K562 (cell line): ENCODE measurements at regions not wholly inside any gene's neighbourhood (a gene's known extent, or its start where the extent isn't known, plus 50 kb on each side); places are given as distances from the start of the nearest gene placed in this dataset.

Experiments
- EZH2 ChIP-seq: IDR thresholded peaks from 2 replicates; pipeline ENCODE4 v1.6.1; 2012; ENCODE audit warnings: low read depth, mild to moderate bottlenecking, inconsistent platforms, low read length, borderline replicate concordance
- FIP1L1 ChIP-seq: fragments of 200-400 bp; formaldehyde crosslinking; IDR thresholded peaks from 2 replicates; pipeline ENCODE4 v1.6.1; 2018; ENCODE audit warnings: mild to moderate bottlenecking, low read depth, low read length; ENCODE audit not compliant: poor library complexity, severe bottlenecking
- HMG20B ChIP-seq: fragments of 250-450 bp; sonication (Bioruptor Pico); IDR thresholded peaks from 2 replicates; pipeline ENCODE4 v1.5.0; 2021; ENCODE audit warnings: mild to moderate bottlenecking
- HNRNPUL1 ChIP-seq: fragments of 200-400 bp; formaldehyde crosslinking; IDR thresholded peaks from 2 replicates; pipeline ENCODE4 v1.6.1; 2017; ENCODE audit warnings: low read length
- RAD21 ChIP-seq, 2 experiments: fragments of 250-450 bp in 1 of 2; fragments of 450-650 bp in 1 of 2; sonication (Bioruptor Pico) in 1 of 2; formaldehyde crosslinking in 1 of 2; IDR thresholded peaks in 1 of 2; conservative IDR thresholded peaks in 1 of 2; 2 replicates each; pipeline versions ENCODE4 v1.4.0 to v1.8.0; 2020 to 2022; ENCODE audit warnings: mild to moderate bottlenecking in 2 of 2, moderate library complexity in 1 of 2
- TF ChIP-seq, protein P1 (sequence below), 3 experiments: IDR thresholded peaks in 2 of 3; conservative IDR thresholded peaks in 1 of 3; 2 replicates each; pipeline ENCODE4 v1.5.1; 2011 to 2012; ENCODE audit warnings: low read length in 3 of 3, mild to moderate bottlenecking in 3 of 3, control low read depth in 2 of 3, improper control_type of control experiment in 1 of 3, inconsistent platforms in 1 of 3, low read depth in 1 of 3, mixed read lengths in 1 of 3, moderate library complexity in 1 of 3; ENCODE audit not compliant: insufficient read depth in 2 of 3
- TF ChIP-seq, protein P2 (sequence below), 2 experiments: fragments of 450-650 bp; formaldehyde crosslinking in 1 of 2; IDR thresholded peaks; 2 replicates each; pipeline versions ENCODE4 v1.4.0 to v1.6.1; 2014 to 2020; ENCODE audit warnings: mild to moderate bottlenecking in 2 of 2, borderline replicate concordance in 1 of 2, low read depth in 1 of 2
- TF ChIP-seq, protein P3 (sequence below): fragments of 150-350 bp; IDR thresholded peaks from 2 replicates; pipeline ENCODE4 v1.6.1; 2014; ENCODE audit warnings: low read depth, mild to moderate bottlenecking, low read length, borderline replicate concordance
- TF ChIP-seq, protein P4 (sequence below): fragments of 450-650 bp; formaldehyde crosslinking; conservative IDR thresholded peaks from 2 replicates; pipeline ENCODE4 v1.4.0; 2022; ENCODE audit warnings: mild to moderate bottlenecking, missing genetic modification characterization

DNA sequence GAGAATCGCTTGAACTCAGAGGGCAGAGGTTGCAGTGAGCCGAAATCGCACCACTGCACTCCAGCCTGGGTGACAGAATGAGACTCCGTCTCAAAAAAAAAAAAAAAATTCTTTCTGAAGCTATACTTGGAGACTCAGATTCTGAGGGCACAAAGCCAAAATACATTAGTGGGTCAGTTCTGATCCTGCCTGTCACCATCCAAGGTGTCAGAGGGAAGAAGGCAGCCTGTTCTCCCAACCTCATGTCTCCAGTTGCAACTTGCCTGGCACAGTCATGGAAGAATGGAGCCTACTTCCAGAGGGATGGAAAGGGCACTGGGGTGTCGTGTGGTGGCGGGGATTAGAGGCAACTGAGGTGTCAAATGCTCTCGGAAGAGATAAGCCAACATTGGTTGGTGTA, 104.8 kb upstream of the GATA6 start:
- TF ChIP-seq, protein P1, sequence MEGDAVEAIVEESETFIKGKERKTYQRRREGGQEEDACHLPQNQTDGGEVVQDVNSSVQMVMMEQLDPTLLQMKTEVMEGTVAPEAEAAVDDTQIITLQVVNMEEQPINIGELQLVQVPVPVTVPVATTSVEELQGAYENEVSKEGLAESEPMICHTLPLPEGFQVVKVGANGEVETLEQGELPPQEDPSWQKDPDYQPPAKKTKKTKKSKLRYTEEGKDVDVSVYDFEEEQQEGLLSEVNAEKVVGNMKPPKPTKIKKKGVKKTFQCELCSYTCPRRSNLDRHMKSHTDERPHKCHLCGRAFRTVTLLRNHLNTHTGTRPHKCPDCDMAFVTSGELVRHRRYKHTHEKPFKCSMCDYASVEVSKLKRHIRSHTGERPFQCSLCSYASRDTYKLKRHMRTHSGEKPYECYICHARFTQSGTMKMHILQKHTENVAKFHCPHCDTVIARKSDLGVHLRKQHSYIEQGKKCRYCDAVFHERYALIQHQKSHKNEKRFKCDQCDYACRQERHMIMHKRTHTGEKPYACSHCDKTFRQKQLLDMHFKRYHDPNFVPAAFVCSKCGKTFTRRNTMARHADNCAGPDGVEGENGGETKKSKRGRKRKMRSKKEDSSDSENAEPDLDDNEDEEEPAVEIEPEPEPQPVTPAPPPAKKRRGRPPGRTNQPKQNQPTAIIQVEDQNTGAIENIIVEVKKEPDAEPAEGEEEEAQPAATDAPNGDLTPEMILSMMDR (IDR thresholded peaks at IDR 0.05 in 2 of 3, conservative IDR thresholded peaks at IDR 0.05 in 1 of 3; ENCODE audit: insufficient read depth in 2 of 3, low read depth in 1 of 3, low read length in 3 of 3) = no peak
- no peak for TF ChIP-seq FIP1L1
- TF ChIP-seq, protein P2, sequence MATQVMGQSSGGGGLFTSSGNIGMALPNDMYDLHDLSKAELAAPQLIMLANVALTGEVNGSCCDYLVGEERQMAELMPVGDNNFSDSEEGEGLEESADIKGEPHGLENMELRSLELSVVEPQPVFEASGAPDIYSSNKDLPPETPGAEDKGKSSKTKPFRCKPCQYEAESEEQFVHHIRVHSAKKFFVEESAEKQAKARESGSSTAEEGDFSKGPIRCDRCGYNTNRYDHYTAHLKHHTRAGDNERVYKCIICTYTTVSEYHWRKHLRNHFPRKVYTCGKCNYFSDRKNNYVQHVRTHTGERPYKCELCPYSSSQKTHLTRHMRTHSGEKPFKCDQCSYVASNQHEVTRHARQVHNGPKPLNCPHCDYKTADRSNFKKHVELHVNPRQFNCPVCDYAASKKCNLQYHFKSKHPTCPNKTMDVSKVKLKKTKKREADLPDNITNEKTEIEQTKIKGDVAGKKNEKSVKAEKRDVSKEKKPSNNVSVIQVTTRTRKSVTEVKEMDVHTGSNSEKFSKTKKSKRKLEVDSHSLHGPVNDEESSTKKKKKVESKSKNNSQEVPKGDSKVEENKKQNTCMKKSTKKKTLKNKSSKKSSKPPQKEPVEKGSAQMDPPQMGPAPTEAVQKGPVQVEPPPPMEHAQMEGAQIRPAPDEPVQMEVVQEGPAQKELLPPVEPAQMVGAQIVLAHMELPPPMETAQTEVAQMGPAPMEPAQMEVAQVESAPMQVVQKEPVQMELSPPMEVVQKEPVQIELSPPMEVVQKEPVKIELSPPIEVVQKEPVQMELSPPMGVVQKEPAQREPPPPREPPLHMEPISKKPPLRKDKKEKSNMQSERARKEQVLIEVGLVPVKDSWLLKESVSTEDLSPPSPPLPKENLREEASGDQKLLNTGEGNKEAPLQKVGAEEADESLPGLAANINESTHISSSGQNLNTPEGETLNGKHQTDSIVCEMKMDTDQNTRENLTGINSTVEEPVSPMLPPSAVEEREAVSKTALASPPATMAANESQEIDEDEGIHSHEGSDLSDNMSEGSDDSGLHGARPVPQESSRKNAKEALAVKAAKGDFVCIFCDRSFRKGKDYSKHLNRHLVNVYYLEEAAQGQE (IDR thresholded peaks at IDR 0.05; ENCODE audit: borderline replicate concordance) = no peak
- TF ChIP-seq, protein P2 (CRISPR knock-in tag; IDR thresholded peaks at IDR 0.05; ENCODE audit: low read depth) = no peak
- TF ChIP-seq, protein P3, sequence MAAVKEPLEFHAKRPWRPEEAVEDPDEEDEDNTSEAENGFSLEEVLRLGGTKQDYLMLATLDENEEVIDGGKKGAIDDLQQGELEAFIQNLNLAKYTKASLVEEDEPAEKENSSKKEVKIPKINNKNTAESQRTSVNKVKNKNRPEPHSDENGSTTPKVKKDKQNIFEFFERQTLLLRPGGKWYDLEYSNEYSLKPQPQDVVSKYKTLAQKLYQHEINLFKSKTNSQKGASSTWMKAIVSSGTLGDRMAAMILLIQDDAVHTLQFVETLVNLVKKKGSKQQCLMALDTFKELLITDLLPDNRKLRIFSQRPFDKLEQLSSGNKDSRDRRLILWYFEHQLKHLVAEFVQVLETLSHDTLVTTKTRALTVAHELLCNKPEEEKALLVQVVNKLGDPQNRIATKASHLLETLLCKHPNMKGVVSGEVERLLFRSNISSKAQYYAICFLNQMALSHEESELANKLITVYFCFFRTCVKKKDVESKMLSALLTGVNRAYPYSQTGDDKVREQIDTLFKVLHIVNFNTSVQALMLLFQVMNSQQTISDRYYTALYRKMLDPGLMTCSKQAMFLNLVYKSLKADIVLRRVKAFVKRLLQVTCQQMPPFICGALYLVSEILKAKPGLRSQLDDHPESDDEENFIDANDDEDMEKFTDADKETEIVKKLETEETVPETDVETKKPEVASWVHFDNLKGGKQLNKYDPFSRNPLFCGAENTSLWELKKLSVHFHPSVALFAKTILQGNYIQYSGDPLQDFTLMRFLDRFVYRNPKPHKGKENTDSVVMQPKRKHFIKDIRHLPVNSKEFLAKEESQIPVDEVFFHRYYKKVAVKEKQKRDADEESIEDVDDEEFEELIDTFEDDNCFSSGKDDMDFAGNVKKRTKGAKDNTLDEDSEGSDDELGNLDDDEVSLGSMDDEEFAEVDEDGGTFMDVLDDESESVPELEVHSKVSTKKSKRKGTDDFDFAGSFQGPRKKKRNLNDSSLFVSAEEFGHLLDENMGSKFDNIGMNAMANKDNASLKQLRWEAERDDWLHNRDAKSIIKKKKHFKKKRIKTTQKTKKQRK = no peak
- no peak for TF ChIP-seq RAD21 (CRISPR knock-in tag; conservative IDR thresholded peaks at IDR 0.05 in 1 of 2, IDR thresholded peaks at IDR 0.05 in 1 of 2)
- TF ChIP-seq, protein P4, sequence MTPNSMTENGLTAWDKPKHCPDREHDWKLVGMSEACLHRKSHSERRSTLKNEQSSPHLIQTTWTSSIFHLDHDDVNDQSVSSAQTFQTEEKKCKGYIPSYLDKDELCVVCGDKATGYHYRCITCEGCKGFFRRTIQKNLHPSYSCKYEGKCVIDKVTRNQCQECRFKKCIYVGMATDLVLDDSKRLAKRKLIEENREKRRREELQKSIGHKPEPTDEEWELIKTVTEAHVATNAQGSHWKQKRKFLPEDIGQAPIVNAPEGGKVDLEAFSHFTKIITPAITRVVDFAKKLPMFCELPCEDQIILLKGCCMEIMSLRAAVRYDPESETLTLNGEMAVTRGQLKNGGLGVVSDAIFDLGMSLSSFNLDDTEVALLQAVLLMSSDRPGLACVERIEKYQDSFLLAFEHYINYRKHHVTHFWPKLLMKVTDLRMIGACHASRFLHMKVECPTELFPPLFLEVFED = no peak
- TF ChIP-seq EZH2 = no peak
- no peak for TF ChIP-seq HNRNPUL1
- no peak for TF ChIP-seq HMG20B
